H54 (cell line): ENCODE measurements at regions not wholly inside any gene's neighbourhood (a gene's known extent, or its start where the extent isn't known, plus 50 kb on each side); places are given as distances from the start of the nearest gene placed in this dataset.
"Not testable (repeated sequence)": the region's sequence is repeated elsewhere in the genome, so short reads cannot be mapped to it uniquely, and the experiment has no call there.

Experiments
- DNase-seq: peaks from one replicate; pipeline ENCODE4 v3.0.0; 2011; ENCODE audit warnings: low spot score, mixed read lengths; ENCODE audit not compliant: insufficient read length
- FAIRE-seq: peaks from 3 replicates; lab custom pipeline; 2011; peaks lifted over from hg19 to GRCh38; lab: Jason Lieb, UNC
- POLR2A ChIP-seq: IDR thresholded peaks from 2 replicates; pipeline ENCODE4 v1.6.1; 2011; ENCODE audit warnings: low read depth, mild to moderate bottlenecking, low read length

DNA sequence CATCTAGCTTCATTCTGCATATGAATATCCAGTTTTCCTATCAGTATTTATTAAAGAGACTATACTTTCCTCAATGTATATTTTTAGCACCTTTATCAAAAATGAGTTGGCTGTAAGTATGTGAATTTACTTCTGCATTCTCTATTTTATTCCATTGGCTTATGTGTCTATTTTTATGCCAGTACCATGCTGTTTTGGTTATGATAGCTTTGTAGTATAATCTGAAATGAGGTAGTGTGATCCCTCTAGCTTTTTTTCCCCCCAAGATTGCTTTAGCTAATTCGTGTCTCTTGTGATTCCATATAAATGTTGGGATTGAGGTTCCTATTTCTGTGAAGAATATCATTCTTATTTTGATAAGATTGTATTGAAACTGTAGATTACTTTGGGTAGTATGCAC is 469.1 kb upstream of the MAP3K7 start:
- no peak for TF ChIP-seq POLR2A
- no peak for FAIRE-seq
- no peak for DNase-seq

DNA sequence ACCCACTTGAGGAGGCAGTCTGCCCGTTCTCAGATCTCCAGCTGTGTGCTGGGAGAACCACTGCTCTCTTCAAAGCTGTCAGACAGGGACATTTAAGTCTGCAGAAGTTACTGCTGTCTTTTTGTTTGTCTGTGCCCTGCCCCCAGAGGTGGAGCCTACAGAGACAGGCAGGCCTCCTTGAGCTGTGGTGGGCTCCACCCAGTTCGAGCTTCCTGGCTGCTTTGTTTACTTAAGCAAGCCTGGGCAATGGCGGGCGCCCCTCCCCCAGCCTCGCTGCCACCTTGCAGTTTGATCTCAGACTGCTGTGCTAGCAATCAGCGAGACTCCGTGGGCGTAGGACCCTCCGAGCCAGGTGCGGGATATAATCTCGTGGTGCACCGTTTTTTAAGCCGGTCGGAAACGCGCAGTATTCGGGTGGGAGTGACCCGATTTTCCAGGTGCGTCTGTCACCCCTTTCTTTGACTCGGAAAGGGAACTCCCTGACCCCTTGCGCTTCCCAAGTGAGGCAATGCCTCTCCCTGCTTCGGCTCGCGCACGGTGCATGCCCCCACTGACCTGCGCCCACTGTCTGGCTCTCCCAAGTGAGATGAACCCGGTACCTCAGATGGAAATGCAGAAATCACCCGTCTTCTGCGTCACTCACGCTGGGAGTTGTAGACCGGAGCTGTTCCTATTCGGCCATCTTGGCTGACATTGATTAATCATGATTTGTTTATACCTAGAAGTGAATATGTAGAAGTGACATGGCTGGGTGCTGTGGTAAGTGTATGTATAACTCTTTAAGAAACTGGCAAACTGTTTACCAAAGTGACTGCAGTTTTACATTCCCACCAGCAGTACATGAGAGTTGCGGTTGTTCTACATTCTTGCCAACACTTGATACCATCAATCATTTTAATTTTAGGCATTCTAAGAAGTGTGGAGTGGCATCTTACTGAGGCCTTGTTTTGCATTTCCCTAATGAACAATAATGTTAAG is 465.9 kb upstream of the MAP3K7 start:
- not testable (repeated sequence) for DNase-seq

DNA sequence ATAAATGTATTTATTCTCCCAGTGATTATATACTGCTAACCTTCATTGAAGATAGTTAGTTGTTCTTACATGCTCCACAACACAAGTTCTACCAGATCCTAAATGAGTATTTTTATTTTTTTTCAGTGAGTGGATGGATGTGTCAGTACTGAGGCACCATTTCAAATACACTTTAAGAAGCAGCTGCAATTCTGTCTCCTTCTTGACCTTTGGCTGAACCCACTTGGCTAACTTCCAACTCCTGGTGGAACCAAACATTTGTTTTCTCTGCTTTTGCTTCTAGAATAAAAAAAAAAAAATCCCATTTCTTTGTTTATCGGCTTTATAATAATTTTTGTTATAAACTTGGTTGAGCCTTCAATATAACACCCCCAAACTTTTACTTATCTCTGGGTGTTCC is 458.3 kb upstream of the MAP3K7 start:
- no peak for TF ChIP-seq POLR2A
- DNase-seq (no peak), FAIRE-seq (no peak)

More for the DNA sequence above, 465.9 kb upstream of the MAP3K7 start:
- FAIRE-seq, result not testable (repeated sequence)

DNA sequence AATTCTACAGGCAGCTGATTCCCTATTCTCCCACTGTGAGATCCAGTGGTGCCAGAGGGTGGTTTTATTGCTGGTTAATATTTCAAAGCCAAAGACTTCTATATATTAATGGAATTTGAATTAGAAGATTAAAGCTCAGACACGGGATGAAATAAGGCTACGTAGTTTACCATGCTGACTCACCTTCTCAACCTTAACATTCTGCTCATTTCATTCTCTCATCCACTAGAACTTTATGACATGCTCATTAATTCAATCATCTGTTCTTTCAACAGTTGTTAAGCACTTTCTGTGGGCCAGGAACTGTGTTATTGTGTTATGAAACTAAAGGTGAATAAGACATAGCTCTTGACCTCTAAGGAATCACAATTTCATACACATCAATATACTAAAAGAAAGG is 456.9 kb upstream of the MAP3K7 start:
- TF ChIP-seq POLR2A, result no peak
- DNase-seq, result no peak
- FAIRE-seq, result no peak

DNA sequence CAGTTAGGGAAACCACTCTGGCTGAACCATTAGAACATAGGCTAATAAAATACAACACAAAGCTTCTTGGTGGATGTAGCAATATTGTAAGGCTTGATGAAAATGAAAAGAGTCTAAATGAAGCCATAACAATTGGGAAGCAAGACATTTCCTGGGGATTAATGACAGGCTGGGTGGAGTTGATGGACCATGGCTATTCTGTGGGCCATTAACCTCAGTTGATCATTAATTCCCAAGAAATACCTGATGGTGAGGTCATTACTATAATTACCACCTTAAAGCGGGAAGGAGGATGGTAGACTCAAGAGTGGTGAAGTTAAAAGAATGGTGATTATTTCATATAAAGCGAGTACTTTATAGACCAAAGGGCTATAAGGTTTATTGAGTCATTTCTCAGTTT is 455.8 kb upstream of the MAP3K7 start:
- no peak for TF ChIP-seq POLR2A
- DNase-seq, result no peak
- FAIRE-seq, result no peak

DNA sequence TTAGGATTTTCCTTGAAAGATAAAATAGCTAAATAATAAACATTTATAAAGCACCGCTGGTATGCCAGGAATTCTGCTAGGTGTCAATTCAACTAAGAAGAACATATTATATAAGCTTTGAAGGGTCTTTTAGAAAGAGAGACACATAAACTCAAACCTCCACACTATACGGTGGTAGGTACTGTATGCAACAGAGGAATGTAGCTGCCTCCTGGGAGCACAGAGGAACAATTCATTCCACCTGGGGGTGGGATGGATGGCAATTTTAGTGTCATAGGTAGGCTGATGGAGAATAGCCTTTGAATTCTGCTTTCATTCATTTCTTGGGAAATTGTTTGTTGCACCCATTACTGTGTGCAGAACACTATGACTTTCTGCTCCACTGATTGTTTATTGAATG is 447.1 kb upstream of the MAP3K7 start:
- no peak for TF ChIP-seq POLR2A
- FAIRE-seq (no peak), DNase-seq (no peak)

DNA sequence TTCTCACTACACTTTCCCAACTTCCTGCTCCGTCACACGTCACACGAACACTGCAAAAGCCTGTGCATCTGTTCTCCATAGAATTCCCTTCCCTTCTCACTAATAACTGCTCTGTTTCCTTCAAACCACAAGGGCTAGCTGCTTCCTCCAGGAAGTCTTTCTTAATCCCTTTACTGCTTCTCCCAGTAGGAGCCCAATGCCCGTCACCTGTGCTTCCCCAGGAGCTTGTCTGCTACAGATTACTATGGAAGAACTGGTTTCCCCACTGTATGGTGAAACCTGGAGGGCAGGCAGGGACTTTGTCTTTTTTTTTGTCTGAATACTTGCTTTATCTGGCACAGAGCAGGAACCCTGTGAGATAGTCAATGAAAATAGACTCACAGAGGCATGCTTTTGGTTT is 444.7 kb upstream of the MAP3K7 start:
- no peak for DNase-seq
- FAIRE-seq, result no peak
- no peak for TF ChIP-seq POLR2A

DNA sequence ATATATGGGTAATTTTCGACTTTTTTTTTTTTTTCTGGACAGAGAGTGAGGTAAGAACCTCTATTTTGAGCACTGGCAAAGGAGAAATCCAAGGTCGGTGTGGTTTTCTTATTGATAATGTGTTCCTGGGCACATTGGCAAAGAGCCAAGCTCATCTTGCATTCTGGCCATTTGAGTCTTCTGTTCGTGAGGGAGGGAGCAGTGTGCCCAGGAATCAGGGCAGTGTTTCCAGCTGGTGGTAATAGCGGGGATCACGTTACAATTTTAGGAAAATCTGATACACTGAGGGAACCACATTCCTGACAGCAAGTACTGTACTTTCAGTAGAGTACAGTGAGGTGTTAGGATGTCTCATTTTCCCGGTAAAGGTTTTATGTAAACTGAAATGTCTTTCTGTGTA is 442.3 kb upstream of the MAP3K7 start:
- no peak for TF ChIP-seq POLR2A
- no peak for DNase-seq

DNA sequence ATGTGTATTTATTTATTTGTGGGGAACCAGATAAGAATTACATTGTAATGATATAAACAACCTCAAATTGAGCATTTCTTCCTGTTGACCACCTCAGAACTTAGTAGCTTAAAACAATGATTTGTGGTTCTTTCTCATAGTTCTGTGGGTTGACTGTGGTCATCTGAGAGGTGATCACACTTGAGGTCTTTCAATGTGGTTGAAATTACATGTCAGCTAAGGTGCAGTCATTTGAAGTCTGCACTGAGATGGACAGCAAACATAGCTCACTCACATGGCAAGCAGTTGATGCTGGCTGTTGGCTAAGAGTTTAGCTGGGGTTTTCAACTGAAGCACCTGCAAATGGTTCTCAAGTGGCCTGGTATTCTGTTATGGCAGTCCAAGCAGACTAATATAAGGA is 436.7 kb upstream of the MAP3K7 start:
- no peak for DNase-seq

More for the DNA sequence above, 442.3 kb upstream of the MAP3K7 start:
- no peak for FAIRE-seq

DNA sequence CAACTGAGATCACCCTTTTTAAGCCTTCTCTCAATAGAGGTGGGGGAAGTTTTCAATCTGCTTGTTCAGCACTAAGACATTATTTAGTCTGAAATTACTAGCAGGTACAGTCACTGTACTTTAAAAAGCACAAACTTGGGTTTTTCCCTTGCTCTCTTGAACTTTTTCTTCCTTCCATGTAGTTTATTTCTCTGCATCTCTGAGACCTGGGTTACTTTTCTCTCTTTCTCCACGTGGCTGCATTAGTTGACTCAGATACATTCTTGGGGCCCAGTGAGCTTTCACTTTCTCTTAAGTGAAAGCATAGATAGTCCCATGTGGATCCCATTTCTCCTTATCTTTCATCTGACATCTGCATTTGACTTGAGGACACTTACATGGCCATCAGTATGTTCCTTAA is 433.9 kb upstream of the MAP3K7 start:
- DNase-seq (no peak), FAIRE-seq (no peak)

More for the DNA sequence above, 436.7 kb upstream of the MAP3K7 start:
- FAIRE-seq, result no peak
- no peak for TF ChIP-seq POLR2A

DNA sequence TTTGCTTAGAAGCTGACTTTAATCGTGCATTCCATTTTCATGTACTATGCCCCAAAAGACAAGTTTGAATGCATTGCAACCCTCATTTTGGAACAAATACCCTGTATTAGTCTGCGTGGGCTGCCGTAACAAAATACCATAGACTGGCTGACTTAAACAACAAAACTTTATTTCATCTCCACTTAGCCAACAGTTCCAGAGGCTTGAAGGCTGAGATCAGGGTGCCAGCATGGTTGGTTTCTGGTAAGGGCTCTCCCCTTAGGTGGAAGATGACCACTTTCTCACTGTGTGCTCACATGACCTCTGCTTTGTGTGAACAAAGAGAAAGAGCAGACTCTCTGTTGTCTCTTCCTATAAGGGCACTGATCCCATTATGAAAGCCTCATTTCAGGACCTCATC is 431.7 kb upstream of the MAP3K7 start:
- FAIRE-seq, result no peak
- TF ChIP-seq POLR2A, result no peak
- no peak for DNase-seq

More for the DNA sequence above, 433.9 kb upstream of the MAP3K7 start:
- TF ChIP-seq POLR2A, result no peak

DNA sequence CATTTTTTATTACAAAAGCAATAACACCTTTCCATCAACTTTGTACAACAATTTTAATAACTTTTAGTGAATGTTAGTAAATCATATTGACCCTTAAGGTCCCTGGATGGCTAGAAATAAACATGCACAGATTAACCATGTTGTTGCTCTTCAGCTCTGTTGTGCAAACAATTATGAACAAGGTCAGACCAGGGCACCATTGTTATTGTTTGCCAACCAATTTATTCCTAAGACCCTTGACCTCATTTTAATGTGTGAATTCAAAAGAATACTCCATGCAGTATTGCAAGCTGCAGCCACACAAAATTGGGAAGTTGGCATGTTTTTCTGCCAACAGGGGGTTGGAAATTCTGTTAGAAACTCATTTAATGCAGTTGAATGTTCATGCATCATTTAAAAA is 426.6 kb upstream of the MAP3K7 start:
- TF ChIP-seq POLR2A, result no peak
- FAIRE-seq (no peak), DNase-seq (no peak)

DNA sequence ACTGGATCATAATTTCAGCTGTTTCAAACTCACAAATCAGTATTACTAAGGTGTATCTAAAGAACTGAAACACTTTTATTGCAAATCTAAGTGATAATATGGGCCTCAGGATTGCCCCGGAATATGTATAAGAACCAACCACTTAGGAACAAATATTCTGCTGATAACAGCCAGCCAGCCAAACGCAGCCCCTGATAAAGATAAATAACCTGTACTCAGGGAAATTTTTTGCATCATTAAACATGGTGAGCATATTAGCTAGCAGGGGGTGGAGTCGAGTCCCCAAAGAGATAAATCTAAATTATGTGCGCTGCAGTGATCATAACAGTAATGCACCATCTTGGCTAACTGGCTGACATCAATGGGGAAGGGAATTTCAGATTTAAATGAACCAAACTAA is 410.2 kb upstream of the MAP3K7 start:
- DNase-seq, result no peak
- no peak for TF ChIP-seq POLR2A
- no peak for FAIRE-seq

DNA sequence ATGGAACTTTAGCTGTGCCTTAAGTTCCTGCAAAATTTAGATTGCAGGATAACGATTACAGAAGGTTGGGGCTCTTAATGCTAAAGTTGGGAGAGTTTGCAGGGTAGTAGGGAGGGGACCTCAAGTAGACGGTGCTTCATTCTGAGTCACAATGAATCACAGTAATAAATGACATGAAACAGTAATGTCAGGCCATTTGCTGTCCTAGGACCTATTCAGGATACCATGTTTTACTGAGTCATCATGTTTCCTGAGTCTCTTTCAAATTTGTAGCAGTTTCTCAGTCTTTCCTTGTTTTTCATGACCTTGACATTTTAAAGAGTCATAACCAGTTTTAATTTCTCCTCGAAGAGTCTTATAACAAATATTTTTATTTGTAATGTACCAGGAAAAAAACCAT is 406.9 kb upstream of the MAP3K7 start:
- TF ChIP-seq POLR2A, result no peak
- FAIRE-seq, result no peak
- DNase-seq, result no peak

DNA sequence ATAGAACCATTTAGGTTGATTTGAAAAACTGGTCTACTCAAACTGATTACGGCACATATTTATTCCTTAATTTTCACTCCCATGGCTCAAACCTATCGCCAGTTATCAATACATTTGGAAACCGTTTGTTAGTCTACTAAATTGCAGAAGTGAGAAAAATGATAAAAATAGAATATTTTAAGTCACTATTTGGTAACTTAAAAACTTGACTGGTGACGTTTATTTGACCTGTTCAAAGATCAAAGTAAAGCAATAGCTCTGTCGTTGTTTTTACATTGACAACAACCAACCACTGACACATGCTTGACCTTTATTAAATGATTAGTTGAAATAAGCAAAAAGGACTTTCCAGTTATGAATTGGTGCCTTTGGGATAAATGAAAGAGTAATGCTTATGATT is 402.9 kb upstream of the MAP3K7 start:
- no peak for TF ChIP-seq POLR2A
- FAIRE-seq (no peak), DNase-seq (no peak)
